H1 (cell line): ENCODE measurements at regions not wholly inside any gene's neighbourhood (a gene's known extent, or its start where the extent isn't known, plus 50 kb on each side); places are given as distances from the start of the nearest gene placed in this dataset.

Experiments
- CTCF ChIA-PET: fragments of 300-600 bp; sonication (Branson Sonifier 250); formaldehyde crosslinking; loops from one replicate; lab custom pipeline; 2021; ENCODE audit not compliant: partially characterized antibody; lab: Charles Lee
- POLR2A ChIA-PET: fragments of 300-600 bp; sonication (Branson Sonifier 250); formaldehyde crosslinking; loops from one replicate; lab custom pipeline; 2021; ENCODE audit warnings: inconsistent platforms; ENCODE audit not compliant: partially characterized antibody; lab: Charles Lee
- DNase-seq, 2 experiments: peaks; one replicate each; pipeline versions ENCODE4 v3.0.0 to v3.0.0-alpha.2; 2010 to 2022; ENCODE audit warnings: low spot score in 2 of 2, low read depth in 1 of 2, mixed read lengths in 1 of 2
- FAIRE-seq: peaks from 2 replicates; lab custom pipeline; 2011; peaks lifted over from hg19 to GRCh38; lab: Jason Lieb, UNC
- H2AFZ ChIP-seq: 2 replicates; pipeline ENCODE4 v1.8.1; 2012; ENCODE audit warnings: low read length, inconsistent platforms
- H2AK5ac ChIP-seq: 2 replicates; pipeline ENCODE4 v1.6.1; 2013; ENCODE audit warnings: low read depth, low read length
- H2BK120ac ChIP-seq: replicated peaks from 2 replicates; pipeline ENCODE3; 2013; ENCODE audit warnings: low read depth, low read length, inconsistent platforms
- H2BK12ac ChIP-seq: 2 replicates; pipeline ENCODE4 v1.6.1; 2013; ENCODE audit warnings: low read depth, low read length
- H2BK15ac ChIP-seq: 2 replicates; pipeline ENCODE4 v1.6.1; 2013; ENCODE audit warnings: low read length
- H2BK20ac ChIP-seq: 2 replicates; pipeline ENCODE4 v1.6.1; 2013; ENCODE audit warnings: low read length
- H2BK5ac ChIP-seq: 2 replicates; pipeline ENCODE4 v1.6.1; 2013; ENCODE audit warnings: low read depth, low read length
- H3K14ac ChIP-seq: 2 replicates; pipeline ENCODE4 v1.6.1; 2013; ENCODE audit warnings: inconsistent platforms; ENCODE audit not compliant: insufficient read length
- H3K18ac ChIP-seq: 2 replicates; pipeline ENCODE4 v1.6.1; 2013; ENCODE audit warnings: low read length; ENCODE audit errors: extremely low read depth
- H3K23ac ChIP-seq: 2 replicates; pipeline ENCODE4 v1.6.1; 2013; ENCODE audit warnings: inconsistent platforms; ENCODE audit not compliant: insufficient read length
- H3K23me2 ChIP-seq: 2 replicates; pipeline ENCODE4 v1.6.1; 2013; ENCODE audit warnings: low read depth, low read length
- H3K27ac ChIP-seq: 2 replicates; pipeline ENCODE4 v1.6.1; 2011; ENCODE audit warnings: low read depth, low read length, inconsistent platforms
- H3K27me3 ChIP-seq, 4 experiments: replicated peaks in 1 of 4; 1 replicate in 1 of 4; 2 replicates in 3 of 4; pipeline versions ENCODE4 v1.6.1 to v1.8.1; 2011 to 2013; ENCODE audit warnings: low read length in 3 of 4, mild to moderate bottlenecking in 3 of 4, inconsistent platforms in 2 of 4, mixed read lengths in 2 of 4, moderate library complexity in 1 of 4; ENCODE audit not compliant: control insufficient read depth in 3 of 4, insufficient read depth in 3 of 4; ENCODE audit errors: extremely low read depth in 1 of 4
- H3K36me3 ChIP-seq, 4 experiments: 2 replicates each; pipeline versions ENCODE4 v1.6.1 to v1.8.1; 2011 to 2013; ENCODE audit warnings: mild to moderate bottlenecking in 4 of 4, low read length in 3 of 4, moderate library complexity in 2 of 4, control low read depth in 1 of 4, inconsistent platforms in 1 of 4; ENCODE audit not compliant: insufficient read depth in 4 of 4, control insufficient read depth in 2 of 4
- H3K4ac ChIP-seq: replicated peaks from 2 replicates; pipeline ENCODE3; 2013; ENCODE audit warnings: low read length, low read depth, mixed read lengths, inconsistent platforms; ENCODE audit not compliant: insufficient read length
- H3K4me1 ChIP-seq, 4 experiments: replicated peaks in 1 of 4; 1 replicate in 1 of 4; 2 replicates in 3 of 4; pipeline versions ENCODE4 v1.6.1 to v1.8.1; 2011 to 2013; ENCODE audit warnings: low read length in 3 of 4, inconsistent platforms in 2 of 4, mixed read lengths in 1 of 4; ENCODE audit not compliant: insufficient read depth in 4 of 4, control insufficient read depth in 3 of 4
- H3K4me2 ChIP-seq, 2 experiments: 2 replicates each; pipeline versions ENCODE4 v1.6.1 to v1.8.1; 2011 to 2013; ENCODE audit warnings: low read depth in 2 of 2, low read length in 2 of 2, control low read depth in 1 of 2, inconsistent platforms in 1 of 2, mild to moderate bottlenecking in 1 of 2; ENCODE audit not compliant: insufficient read depth in 1 of 2
- H3K4me3 ChIP-seq, 4 experiments: fragments of 200-600, 300-600 bp in 1 of 4; sonication (generic), shearing (Covaris generic), sonication (Bioruptor Twin) in 1 of 4; 2 replicates each; pipeline versions ENCODE4 v1.5.1 to v1.8.1; 2011 to 2016; ENCODE audit warnings: low read length in 4 of 4, low read depth in 3 of 4, control low read depth in 2 of 4, inconsistent platforms in 2 of 4, mild to moderate bottlenecking in 2 of 4, mixed read lengths in 1 of 4, moderate library complexity in 1 of 4; ENCODE audit not compliant: insufficient read depth in 2 of 4; ENCODE audit errors: extremely low read depth in 1 of 4
- H3K56ac ChIP-seq: replicated peaks from 2 replicates; pipeline ENCODE3; 2013; ENCODE audit warnings: low read depth, mild to moderate bottlenecking, mixed read lengths, low read length, inconsistent platforms; ENCODE audit not compliant: insufficient read length
- H3K79me1 ChIP-seq: 2 replicates; pipeline ENCODE4 v1.6.1; 2013; ENCODE audit warnings: low read depth, low read length, control low read depth
- H3K79me2 ChIP-seq, 2 experiments: 2 replicates each; pipeline versions ENCODE4 v1.6.1 to v1.8.1; 2012 to 2013; ENCODE audit warnings: low read length in 2 of 2, mild to moderate bottlenecking in 2 of 2, inconsistent platforms in 1 of 2; ENCODE audit not compliant: insufficient read depth in 2 of 2, control insufficient read depth in 1 of 2
- H3K9ac ChIP-seq, 4 experiments: replicated peaks in 1 of 4; 1 replicate in 1 of 4; 2 replicates in 3 of 4; pipeline versions ENCODE4 v1.6.1 to v1.8.1; 2011 to 2013; ENCODE audit warnings: low read depth in 3 of 4, low read length in 3 of 4, control low read depth in 2 of 4, mild to moderate bottlenecking in 2 of 4, moderate library complexity in 2 of 4, inconsistent platforms in 1 of 4; ENCODE audit errors: extremely low read depth in 1 of 4
- H3K9me3 ChIP-seq, 2 experiments: 2 replicates each; pipeline versions ENCODE4 v1.6.1 to v1.8.1; 2012 to 2013; ENCODE audit warnings: mild to moderate bottlenecking in 2 of 2, moderate library complexity in 2 of 2, control low read depth in 1 of 2, inconsistent platforms in 1 of 2, low read depth in 1 of 2, low read length in 1 of 2, mixed read lengths in 1 of 2; ENCODE audit not compliant: insufficient read depth in 2 of 2
- H4K20me1 ChIP-seq, 2 experiments: replicated peaks in 1 of 2; 2 replicates each; pipeline versions ENCODE3 to v1.8.1; 2011 to 2013; ENCODE audit warnings: inconsistent platforms in 2 of 2, low read length in 2 of 2, mild to moderate bottlenecking in 1 of 2; ENCODE audit not compliant: insufficient read depth in 2 of 2, control insufficient read depth in 1 of 2
- H4K5ac ChIP-seq: 2 replicates; pipeline ENCODE4 v1.6.1; 2013; ENCODE audit warnings: low read length, low read depth, mixed read lengths, inconsistent platforms; ENCODE audit not compliant: insufficient read length
- H4K8ac ChIP-seq: 2 replicates; pipeline ENCODE4 v1.8.0; 2013; ENCODE audit warnings: mild to moderate bottlenecking, moderate library complexity, low read length, inconsistent platforms; ENCODE audit not compliant: insufficient read depth; ENCODE audit errors: extremely low read depth
- H4K91ac ChIP-seq: replicated peaks from 2 replicates; pipeline ENCODE3; 2013; ENCODE audit warnings: low read length, mixed read lengths, inconsistent platforms; ENCODE audit not compliant: insufficient read length
- ASH2L ChIP-seq: fragments of 200-600, 300-600 bp; sonication (generic); IDR thresholded peaks from one replicate; pipeline ENCODE4 v1.7.1; 2017; ENCODE audit warnings: low read length
- BRCA1 ChIP-seq: IDR thresholded peaks from 2 replicates; pipeline ENCODE4 v1.6.1; 2012; ENCODE audit warnings: low read depth, low read length, improper control_type of control experiment
- CEBPB ChIP-seq: IDR thresholded peaks from 2 replicates; pipeline ENCODE4 v1.6.1; 2012; ENCODE audit warnings: low read depth, low read length
- EGR1 ChIP-seq: IDR thresholded peaks from 2 replicates; pipeline ENCODE4 v1.6.1; 2011; ENCODE audit warnings: low read depth, low read length, borderline replicate concordance
- NANOG ChIP-seq: IDR thresholded peaks from 2 replicates; pipeline ENCODE4 v1.6.1; 2011; ENCODE audit warnings: low read length, low read depth, mild to moderate bottlenecking, inconsistent platforms; ENCODE audit not compliant: insufficient read depth, poor library complexity, severe bottlenecking
- POLR2A ChIP-seq, 2 experiments: IDR thresholded peaks; 1 replicate in 1 of 2; 2 replicates in 1 of 2; pipeline ENCODE4 v1.6.1; 2011; ENCODE audit warnings: low read depth in 2 of 2, low read length in 2 of 2, mild to moderate bottlenecking in 2 of 2; ENCODE audit errors: control extremely low read depth in 1 of 2
- RBBP5 ChIP-seq: IDR thresholded peaks from 2 replicates; pipeline ENCODE4 v1.7.1; 2012; ENCODE audit warnings: low read depth, mild to moderate bottlenecking, inconsistent platforms, low read length, moderate library complexity, borderline replicate concordance
- WGBS, 2 experiments: shearing (Covaris generic) in 1 of 2; methylation state at CpG; one replicate each; pipeline versions ENCODE4 v1.1.6 to v1.1.7; 2013 to 2015; ENCODE audit warnings: low lambda C conversion rate in 2 of 2, mixed read lengths in 2 of 2, inconsistent platforms in 1 of 2, low coverage in 1 of 2, missing lambda C conversion rate in 1 of 2; ENCODE audit not compliant: insufficient replicate concordance in 2 of 2, insufficient coverage in 1 of 2, insufficient read length in 1 of 2; ENCODE audit errors: extremely low coverage in 1 of 2, missing lambda C conversion rate in 1 of 2; 5-methylcytosine and 5-hydroxymethylcytosine counted together

DNA sequence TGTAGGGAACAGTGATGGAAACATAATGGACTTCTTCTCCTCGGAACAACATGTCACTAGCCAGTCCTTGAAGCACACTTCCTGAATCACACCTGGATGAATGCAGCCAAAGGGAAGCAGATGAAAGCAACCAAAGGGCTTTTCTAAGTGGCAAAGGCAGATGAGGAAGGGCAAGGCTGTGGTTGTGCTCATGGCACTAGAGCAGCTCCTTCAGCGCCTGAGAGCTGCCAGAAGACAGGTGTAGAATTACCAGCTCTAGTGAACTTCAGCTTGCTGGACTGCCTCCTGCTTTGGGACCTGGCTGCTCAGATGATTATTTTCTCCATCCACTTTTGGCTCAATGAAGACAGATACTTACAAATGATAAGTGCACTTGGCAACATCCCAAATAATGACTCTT, 1372.1 kb upstream of the SEL1L start:
- DNase-seq, result no peak
- peak overlapping the region; percentile 85 for H2AFZ ChIP-seq

More for the DNA sequence above, 1372.1 kb upstream of the SEL1L start:
- Histone ChIP-seq H3K9me3 (no peaks in the 10 kb centered on the region), H3K4me2 (no peak overlapping the region), H3K23ac (no peak overlapping the region), H2BK20ac (no peak overlapping the region), H3K36me3 (no peaks in the 10 kb centered on the region), H3K4me3 (no peak overlapping the region), H2BK12ac (no peak overlapping the region), H2BK120ac (no peak overlapping the region), H3K27me3 (no peaks in the 10 kb centered on the region), H3K79me1 (no peaks in the 10 kb centered on the region), H2AK5ac (no peak overlapping the region), H4K5ac (no peak overlapping the region), H4K20me1 (no peaks in the 10 kb centered on the region), H3K23me2 (no peaks in the 10 kb centered on the region), H3K27ac (no peak overlapping the region), H4K8ac (no peak overlapping the region), H3K56ac (no peak overlapping the region), H3K18ac (no peak overlapping the region), H2BK15ac (no peak overlapping the region), H3K4me1 (peaks cover 0 to 3% (median 0%) of the 10 kb centered on the region in 4 experiments; a peak in 2 of 7 replicates), H3K79me2 (no peaks in the 10 kb centered on the region), H3K14ac (no peak overlapping the region), H3K9ac (no peak overlapping the region), H3K4ac (no peak overlapping the region), H2BK5ac (no peak overlapping the region), H4K91ac (no peak overlapping the region)
- WGBS, 2 experiments, result 89% methylated on average over 2 of the region's 2 CpGs; no CpG with 5 or more reads in 1 of the 2 experiments
- FAIRE-seq, result no peak
- CTCF ChIA-PET, result interaction anchor here (0.8 to 0.9 kb wide), 2 partner anchors 83 to 192 kb away, joined by 3 read pairs; no protein-coding TSS in a partner anchor
- POLR2A ChIA-PET, result no interaction called here
- TF ChIP-seq BRCA1, result no peak
- no peak for TF ChIP-seq RBBP5
- no peak for TF ChIP-seq ASH2L
- no peak for TF ChIP-seq POLR2A (IDR thresholded peaks at IDR 0.05; ENCODE audit: control extremely low read depth in 1 of 2, low read depth in 2 of 2, low read length in 2 of 2)
- TF ChIP-seq NANOG, result no peak
- no peak for TF ChIP-seq CEBPB
- no peak for TF ChIP-seq EGR1
